Bronchial epithelial cell (primary cell): ENCODE measurements at regions not wholly inside any gene's neighbourhood (a gene's known extent, or its start where the extent isn't known, plus 50 kb on each side); places are given as distances from the start of the nearest gene placed in this dataset.

Experiments
- DNase-seq: peaks from one replicate; pipeline ENCODE4 v3.0.0-alpha.2; 2010; ENCODE audit warnings: low read depth
- FAIRE-seq: peaks from 2 replicates; lab custom pipeline; 2011; peaks lifted over from hg19 to GRCh38; lab: Jason Lieb, UNC
- H3K27me3 ChIP-seq: 2 replicates; pipeline ENCODE4 v1.5.1; 2011; ENCODE audit warnings: low read length; ENCODE audit not compliant: control insufficient read depth, insufficient read depth
- H3K36me3 ChIP-seq: 2 replicates; pipeline ENCODE4 v1.5.1; 2011; ENCODE audit warnings: low read length; ENCODE audit not compliant: control insufficient read depth, insufficient read depth
- H3K4me3 ChIP-seq: 2 replicates; pipeline ENCODE4 v1.5.1; 2011; ENCODE audit warnings: mild to moderate bottlenecking, low read depth, low read length, control low read depth
- CTCF ChIP-seq: IDR thresholded peaks from 2 replicates; pipeline ENCODE4 v1.5.1; 2011; ENCODE audit warnings: mild to moderate bottlenecking, moderate library complexity, low read length, control low read depth, inconsistent platforms; ENCODE audit not compliant: insufficient read depth, severe bottlenecking

- FAIRE-seq (no peak), DNase-seq (no peak)
- Histone ChIP-seq H3K36me3 (no peaks in the 10 kb centered on the region), H3K27me3 (no peaks in the 10 kb centered on the region), H3K4me3 (no peak overlapping the region)
- TF ChIP-seq CTCF = no peak
These were observed 222.8 kb downstream of the GAS1 start for GRCh38 chr9:86724529-86724928.

GRCh38 chr9:86723346-86723745 is 224.0 kb downstream of the GAS1 start:
- no peaks in the 10 kb centered on the region for H3K27me3 ChIP-seq
- no peak for DNase-seq
- FAIRE-seq = no peak
- no peaks in the 10 kb centered on the region for H3K36me3 ChIP-seq
- no peak overlapping the region for H3K4me3 ChIP-seq
- no peak for TF ChIP-seq CTCF

- no peaks in the 10 kb centered on the region for H3K27me3 ChIP-seq
- TF ChIP-seq CTCF = no peak
- FAIRE-seq (no peak), DNase-seq (no peak)
- H3K36me3 ChIP-seq = no peaks in the 10 kb centered on the region
- H3K4me3 ChIP-seq = no peak overlapping the region
These were observed 224.6 kb downstream of the GAS1 start for GRCh38 chr9:86722706-86723075.

- peak; percentile 81 for DNase-seq
- Histone ChIP-seq H3K36me3 (no peaks in the 10 kb centered on the region), H3K27me3 (no peaks in the 10 kb centered on the region), H3K4me3 (no peak overlapping the region)
- no peak for TF ChIP-seq CTCF
- FAIRE-seq = no peak
These were observed 225.2 kb downstream of the GAS1 start for GRCh38 chr9:86721843-86722705.

- TF ChIP-seq CTCF = no peak
- DNase-seq (peak; percentile 81), FAIRE-seq (no peak)
- Histone ChIP-seq H3K4me3 (no peak overlapping the region), H3K36me3 (no peaks in the 10 kb centered on the region), H3K27me3 (no peaks in the 10 kb centered on the region)
These were observed 226.0 kb downstream of the GAS1 start for GRCh38 chr9:86721226-86721781.
